WI38 (cell line): ENCODE measurements at regions not wholly inside any gene's neighbourhood (a gene's known extent, or its start where the extent isn't known, plus 50 kb on each side); places are given as distances from the start of the nearest gene placed in this dataset.

Experiments used
- H3K4me3 ChIP-seq: 2 replicates; pipeline ENCODE4 v1.5.1; 2011; ENCODE audit warnings: low read depth, mild to moderate bottlenecking, control low read depth, low read length
- TF ChIP-seq, protein P1 (sequence below): IDR thresholded peaks from 2 replicates; pipeline ENCODE4 v1.5.1; 2012; ENCODE audit warnings: low read depth, mild to moderate bottlenecking, control low read depth, low read length

DNA sequence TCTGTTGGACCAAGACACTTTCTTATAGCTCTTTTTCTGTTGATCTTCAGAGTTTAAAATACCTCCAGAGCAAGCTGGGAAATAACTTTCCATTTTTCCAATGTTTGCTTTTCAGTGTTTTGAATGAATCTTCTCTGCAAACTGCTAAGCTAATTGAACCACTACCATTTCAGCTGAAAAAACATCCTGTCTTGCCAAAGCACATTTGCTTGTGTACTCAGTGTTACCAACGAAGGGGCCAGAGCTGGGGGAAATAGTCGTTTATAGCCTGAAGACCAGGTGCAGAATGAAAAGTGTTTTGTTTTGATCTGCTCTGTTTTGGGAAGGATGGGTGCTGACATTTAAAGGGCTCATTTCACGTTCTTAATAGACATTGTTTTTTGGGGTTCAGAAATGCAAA is 88.4 kb upstream of the CLNK start:
- TF ChIP-seq, protein P1, sequence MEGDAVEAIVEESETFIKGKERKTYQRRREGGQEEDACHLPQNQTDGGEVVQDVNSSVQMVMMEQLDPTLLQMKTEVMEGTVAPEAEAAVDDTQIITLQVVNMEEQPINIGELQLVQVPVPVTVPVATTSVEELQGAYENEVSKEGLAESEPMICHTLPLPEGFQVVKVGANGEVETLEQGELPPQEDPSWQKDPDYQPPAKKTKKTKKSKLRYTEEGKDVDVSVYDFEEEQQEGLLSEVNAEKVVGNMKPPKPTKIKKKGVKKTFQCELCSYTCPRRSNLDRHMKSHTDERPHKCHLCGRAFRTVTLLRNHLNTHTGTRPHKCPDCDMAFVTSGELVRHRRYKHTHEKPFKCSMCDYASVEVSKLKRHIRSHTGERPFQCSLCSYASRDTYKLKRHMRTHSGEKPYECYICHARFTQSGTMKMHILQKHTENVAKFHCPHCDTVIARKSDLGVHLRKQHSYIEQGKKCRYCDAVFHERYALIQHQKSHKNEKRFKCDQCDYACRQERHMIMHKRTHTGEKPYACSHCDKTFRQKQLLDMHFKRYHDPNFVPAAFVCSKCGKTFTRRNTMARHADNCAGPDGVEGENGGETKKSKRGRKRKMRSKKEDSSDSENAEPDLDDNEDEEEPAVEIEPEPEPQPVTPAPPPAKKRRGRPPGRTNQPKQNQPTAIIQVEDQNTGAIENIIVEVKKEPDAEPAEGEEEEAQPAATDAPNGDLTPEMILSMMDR: no peak
- no peak overlapping the region for H3K4me3 ChIP-seq

DNA sequence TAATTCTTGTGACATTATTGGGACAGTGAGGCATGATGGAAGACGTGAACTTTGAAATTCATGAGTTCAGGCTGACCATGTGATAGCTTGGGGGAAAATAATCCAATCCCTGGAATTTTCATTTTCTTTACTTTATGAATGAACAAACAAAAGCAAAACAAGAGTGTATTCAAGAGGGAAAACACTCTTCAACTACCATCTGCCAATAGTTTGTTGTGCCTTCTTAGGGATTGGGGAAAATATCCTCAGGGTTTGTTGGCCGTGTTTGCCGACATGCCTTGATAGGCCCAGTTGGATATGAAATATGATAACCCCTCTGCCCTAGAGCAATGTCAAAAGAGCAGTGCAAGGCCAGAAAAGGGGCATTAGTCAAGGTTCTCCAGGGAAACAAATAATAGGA is 80.8 kb upstream of the CLNK start:
- TF ChIP-seq, protein P1: no peak
- no peak overlapping the region for H3K4me3 ChIP-seq

DNA sequence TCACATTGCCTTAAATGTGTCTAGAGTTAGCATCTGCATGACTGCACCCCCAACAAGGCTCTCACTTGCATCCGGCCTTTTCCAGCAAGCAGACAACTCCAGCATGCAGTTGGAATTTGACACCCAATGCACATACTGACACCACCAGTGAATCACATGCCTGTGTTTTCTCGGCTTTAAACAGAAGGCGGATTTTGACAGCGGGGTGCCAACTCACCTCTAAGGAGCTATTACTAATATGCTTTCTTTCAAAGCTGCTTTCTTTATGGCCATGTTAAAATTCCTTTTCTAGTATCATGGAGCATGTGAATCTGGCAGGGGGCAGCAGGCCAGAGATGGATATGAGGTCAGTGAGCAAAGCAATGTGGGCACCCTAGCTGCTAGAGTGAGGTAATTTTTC is 78.0 kb upstream of the CLNK start:
- H3K4me3 ChIP-seq: no peak overlapping the region
- TF ChIP-seq, protein P1: no peak

DNA sequence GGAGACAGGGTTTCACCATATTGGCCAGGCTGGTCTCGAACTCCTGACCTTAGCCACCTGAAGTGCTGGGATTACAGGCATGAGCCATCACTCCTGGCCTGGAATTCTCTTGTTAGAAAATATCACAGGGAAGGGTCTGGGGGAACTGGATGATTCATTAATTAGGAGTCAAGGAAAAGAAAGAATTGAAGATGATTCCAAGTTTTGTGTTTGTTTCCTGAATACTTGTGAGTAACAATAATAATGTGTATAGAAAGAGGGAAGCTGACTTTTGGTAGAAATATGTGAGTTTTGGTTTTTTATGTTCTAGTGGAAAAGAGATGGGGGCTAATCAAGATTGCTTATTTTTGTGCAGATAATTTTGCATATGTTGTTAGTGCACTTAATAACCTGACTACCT is 77.3 kb upstream of the CLNK start:
- TF ChIP-seq, protein P1: no peak

DNA sequence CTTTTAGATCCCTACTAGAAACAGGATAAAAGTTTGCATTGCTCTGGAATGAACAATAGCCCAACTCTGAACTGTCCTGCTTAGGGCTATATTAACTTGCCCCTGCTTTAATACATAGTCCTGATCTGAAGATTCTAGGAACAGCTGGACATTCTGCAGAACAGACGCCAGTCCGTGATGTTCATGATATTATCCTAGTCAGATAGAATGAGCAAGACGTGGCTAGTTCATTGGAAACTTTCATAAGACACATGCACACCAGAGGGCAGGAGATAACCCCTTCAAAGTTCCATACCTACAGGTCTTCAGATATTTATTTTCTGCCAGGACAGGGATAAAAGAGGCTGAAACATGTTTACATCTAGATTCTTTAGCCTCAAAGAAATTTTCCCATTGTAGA is 75.5 kb upstream of the CLNK start:
- H3K4me3 ChIP-seq: no peak overlapping the region
- TF ChIP-seq, protein P1: no peak

More for the DNA sequence above, 77.3 kb upstream of the CLNK start:
- no peak overlapping the region for H3K4me3 ChIP-seq

DNA sequence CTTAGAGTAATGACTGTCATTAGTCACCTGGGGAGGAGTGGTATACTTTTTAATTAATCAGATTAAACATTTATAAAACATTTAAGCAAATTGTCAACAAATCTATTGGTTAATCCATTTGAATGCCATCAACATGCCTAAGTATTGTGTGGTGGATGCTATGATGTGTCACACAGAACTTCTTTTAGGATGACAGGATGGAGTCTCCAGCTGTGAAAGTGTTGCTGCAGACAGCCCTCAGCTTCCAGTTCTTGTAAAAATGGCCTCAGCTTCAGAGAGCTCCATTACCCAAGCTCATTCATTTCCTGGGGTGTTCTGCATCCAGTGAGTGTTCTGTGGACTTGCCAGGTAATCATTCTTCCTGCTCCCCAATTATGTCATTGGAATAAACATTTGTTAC is 74.3 kb upstream of the CLNK start:
- H3K4me3 ChIP-seq: no peak overlapping the region
- TF ChIP-seq, protein P1: no peak

DNA sequence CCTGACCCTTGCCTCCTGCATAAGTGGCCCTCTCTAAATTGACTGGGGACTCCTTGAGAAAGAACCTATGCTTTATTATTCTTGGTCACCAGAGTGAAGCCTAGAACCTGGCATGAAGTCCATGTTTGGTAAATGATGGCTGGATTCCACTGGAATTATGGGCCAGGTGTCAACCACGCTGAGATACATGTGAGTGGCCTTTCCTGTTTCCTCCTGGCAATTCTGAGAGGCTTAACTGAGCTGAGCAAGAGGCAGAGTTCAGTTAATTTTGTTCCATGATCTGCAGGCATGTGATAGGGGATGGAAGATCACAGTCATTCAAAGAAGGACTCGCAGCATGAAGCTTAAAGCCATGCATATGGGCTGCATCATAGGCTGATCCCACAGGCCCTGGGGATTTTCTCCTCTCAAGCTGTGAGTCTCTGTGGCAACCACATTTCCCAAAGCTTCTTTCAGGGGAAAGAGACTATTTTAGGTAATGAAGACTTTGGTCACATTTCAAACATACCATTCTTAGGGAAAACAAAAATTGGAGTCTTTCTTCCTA is 69.4 kb upstream of the CLNK start:
- no peak overlapping the region for H3K4me3 ChIP-seq
- TF ChIP-seq, protein P1: no peak
